K562 (cell line): ENCODE measurements at regions not wholly inside any gene's neighbourhood (a gene's known extent, or its start where the extent isn't known, plus 50 kb on each side); places are given as distances from the start of the nearest gene placed in this dataset.

ENCODE experiments used
- ATAC-seq: fragments of 200-7000 bp; cut with Tn5 transposase; 3 replicates; pipeline ENCODE4 v1.9.1; 2020; ENCODE audit warnings: moderate library complexity
- BruUV-seq: library from RNA; stranded (reverse); fragments of 400-500 nt; replicated peaks from 2 replicates; lab custom pipeline; 2021; lab: Mats Ljungman, UMichigan
- CTCF ChIA-PET: fragments of 300-600 bp; formaldehyde crosslinking; extraction: SDS; loops from one replicate; lab custom pipeline; 2021; ENCODE audit warnings: low intra/inter-chr PET ratio; lab: Yijun Ruan, JAX
- POLR2A ChIA-PET: fragments of 300-600, 350-650 bp; sonication (Branson Sonifier 250); formaldehyde crosslinking; extraction: SDS; loops from one replicate; lab custom pipeline; 2021; ENCODE audit warnings: antibody characterized with exemption, inconsistent platforms; lab: Yijun Ruan, JAX
- DNase-seq, 4 experiments: peaks; one replicate each; pipeline versions ENCODE4 v3.0.0 to v3.0.0-alpha.2; 2011 to 2018; ENCODE audit warnings: low spot score in 3 of 4, mixed read lengths in 3 of 4; ENCODE audit errors: extremely low read depth in 1 of 4
- FAIRE-seq: peaks from 2 replicates; lab custom pipeline; 2011; peaks lifted over from hg19 to GRCh38; lab: Jason Lieb, UNC
- H2AFZ ChIP-seq: 2 replicates; pipeline ENCODE4 v1.6.0; 2011; ENCODE audit warnings: low read depth, low read length, control low read depth, inconsistent platforms
- H3K27ac ChIP-seq: fragments of 200-600 bp; 3 replicates; pipeline ENCODE4 v1.8.0; 2011; ENCODE audit warnings: low read depth, mild to moderate bottlenecking, control low read depth, inconsistent platforms, low read length, moderate library complexity, mixed read lengths; ENCODE audit errors: extremely low read depth
- H3K27me3 ChIP-seq, 2 experiments: fragments of 300-600 bp in 1 of 2; 2 replicates in 1 of 2; 3 replicates in 1 of 2; pipeline versions ENCODE4 v1.6.0 to v1.8.0; 2011; ENCODE audit warnings: inconsistent platforms in 2 of 2, low read length in 2 of 2, mild to moderate bottlenecking in 1 of 2, mixed read lengths in 1 of 2, moderate library complexity in 1 of 2; ENCODE audit not compliant: control insufficient read depth in 2 of 2, insufficient read depth in 2 of 2
- H3K36me3 ChIP-seq: fragments of 300-600 bp; 3 replicates; pipeline ENCODE4 v1.8.0; 2011; ENCODE audit warnings: mild to moderate bottlenecking, low read length, inconsistent platforms; ENCODE audit not compliant: control insufficient read depth, insufficient read depth
- H3K4me1 ChIP-seq, 2 experiments: fragments of 200-600 bp in 1 of 2; replicated peaks in 1 of 2; 2 replicates in 1 of 2; 3 replicates in 1 of 2; pipeline versions ENCODE4 v1.5.1 to v1.8.0; 2011; ENCODE audit warnings: inconsistent platforms in 2 of 2, low read length in 2 of 2, mild to moderate bottlenecking in 1 of 2, mixed read lengths in 1 of 2, moderate library complexity in 1 of 2; ENCODE audit not compliant: control insufficient read depth in 2 of 2, insufficient read depth in 2 of 2
- H3K4me2 ChIP-seq: 2 replicates; pipeline ENCODE4 v1.6.1; 2011; ENCODE audit warnings: low read length, control low read depth, inconsistent platforms, mixed read lengths; ENCODE audit not compliant: insufficient read depth
- H3K4me3 ChIP-seq: fragments of 200-600 bp; sonication (generic), shearing (Covaris generic); 2 replicates; pipeline ENCODE4 v1.5.1; 2016; ENCODE audit warnings: control low read depth, inconsistent platforms
- H3K79me2 ChIP-seq: fragments of 200-600 bp; 3 replicates; pipeline ENCODE4 v1.8.0; 2011; ENCODE audit warnings: low read length, inconsistent platforms; ENCODE audit not compliant: control insufficient read depth, insufficient read depth
- H3K9ac ChIP-seq, 2 experiments: 2 replicates each; pipeline versions ENCODE4 v1.6.0 to v1.6.1; 2011; ENCODE audit warnings: low read depth in 2 of 2, low read length in 2 of 2, control low read depth in 1 of 2, inconsistent platforms in 1 of 2, mild to moderate bottlenecking in 1 of 2, mixed read lengths in 1 of 2; ENCODE audit not compliant: insufficient read depth in 1 of 2
- H3K9me1 ChIP-seq: one replicate; pipeline ENCODE4 v1.6.0; 2011; ENCODE audit warnings: inconsistent platforms, mild to moderate bottlenecking, low read length, moderate library complexity; ENCODE audit not compliant: control insufficient read depth, insufficient read depth
- H3K9me3 ChIP-seq: replicated peaks from 2 replicates; pipeline ENCODE4 v1.5.1; 2011; ENCODE audit warnings: low read depth, low read length, inconsistent platforms; ENCODE audit not compliant: control insufficient read depth, insufficient read depth
- H4K20me1 ChIP-seq: replicated peaks from 2 replicates; pipeline ENCODE4 v1.6.1; 2011; ENCODE audit warnings: low read length, inconsistent platforms, mixed read lengths; ENCODE audit not compliant: control insufficient read depth, insufficient read depth
- ATF7 ChIP-seq: fragments of 450-650 bp; IDR thresholded peaks from 2 replicates; pipeline ENCODE4 v1.7.1; 2014; ENCODE audit warnings: mild to moderate bottlenecking, moderate library complexity
- BDP1 ChIP-seq: IDR thresholded peaks from 3 replicates; pipeline ENCODE4 v1.6.1; 2011; ENCODE audit not compliant: insufficient read length, insufficient read depth
- EZH2 ChIP-seq: IDR thresholded peaks from 2 replicates; pipeline ENCODE4 v1.6.1; 2012; ENCODE audit warnings: low read depth, mild to moderate bottlenecking, inconsistent platforms, low read length, borderline replicate concordance
- FOS ChIP-seq: IDR thresholded peaks from 3 replicates; pipeline ENCODE4 v1.6.1; 2011; ENCODE audit not compliant: insufficient read length; ENCODE audit errors: extremely low read depth
- JUN ChIP-seq, 2 experiments: sonication (generic) in 1 of 2; formaldehyde crosslinking in 1 of 2; IDR thresholded peaks; 2 replicates each; pipeline versions ENCODE4 v1.6.1 to v1.8.0; 2012 to 2022; ENCODE audit warnings: borderline replicate concordance in 2 of 2, mild to moderate bottlenecking in 2 of 2, improper control_type of control experiment in 1 of 2, low read depth in 1 of 2, low read length in 1 of 2, missing genetic modification reagents in 1 of 2
- KDM2B ChIP-seq: fragments of 250-450 bp; sonication (Bioruptor Pico); IDR thresholded peaks from 2 replicates; pipeline ENCODE4 v1.8.0; 2021; ENCODE audit warnings: mild to moderate bottlenecking, moderate library complexity
- KDM5B ChIP-seq: fragments of 200-600 bp; sonication (generic); IDR thresholded peaks from 2 replicates; pipeline ENCODE4 v1.6.1; 2012; ENCODE audit warnings: low read depth, mild to moderate bottlenecking, moderate library complexity, low read length, control low read depth, inconsistent platforms; ENCODE audit not compliant: insufficient replicate concordance
- LARP7 ChIP-seq: fragments of 450-650 bp; IDR thresholded peaks from 2 replicates; pipeline ENCODE4 v1.6.1; 2016
- MBD2 ChIP-seq: sonication (generic); IDR thresholded peaks from 2 replicates; pipeline ENCODE4 v1.6.1; 2016; ENCODE audit warnings: low read depth, borderline replicate concordance
- MYBL2 ChIP-seq, 2 experiments: fragments of 450-650 bp in 1 of 2; sonication (generic) in 1 of 2; formaldehyde crosslinking in 1 of 2; IDR thresholded peaks; 2 replicates each; pipeline versions ENCODE4 v1.6.1 to v1.8.1; 2017 to 2022; ENCODE audit warnings: borderline replicate concordance in 1 of 2, inconsistent platforms in 1 of 2, low read depth in 1 of 2, mild to moderate bottlenecking in 1 of 2, missing genetic modification reagents in 1 of 2, moderate library complexity in 1 of 2
- NBN ChIP-seq: fragments of 450-650 bp; IDR thresholded peaks from 2 replicates; pipeline ENCODE4 v1.6.1; 2016; ENCODE audit warnings: low read depth, mild to moderate bottlenecking
- POLR2AphosphoS2 ChIP-seq: IDR thresholded peaks from 2 replicates; pipeline ENCODE4 v1.6.1; 2012; ENCODE audit warnings: low read length, improper control_type of control experiment
- TCF15 ChIP-seq: fragments of 250-450 bp; sonication (Bioruptor Pico); IDR thresholded peaks from 2 replicates; pipeline ENCODE4 v1.8.0; 2022; ENCODE audit warnings: moderate library complexity, mild to moderate bottlenecking, inconsistent platforms
- ZNF507 ChIP-seq: conservative IDR thresholded peaks from 2 replicates; pipeline ENCODE4 v1.6.1; 2017; ENCODE audit warnings: missing genetic modification characterization, missing compliant biosample characterization
- ZNF699 ChIP-seq: fragments of 250-450 bp; sonication (Bioruptor Pico); IDR thresholded peaks from 2 replicates; pipeline ENCODE4 v1.8.0; 2021; ENCODE audit warnings: mild to moderate bottlenecking, moderate library complexity; ENCODE audit not compliant: insufficient replicate concordance
- ZNF76 ChIP-seq: fragments of 250-450 bp; sonication (Bioruptor Pico); IDR thresholded peaks from 2 replicates; pipeline ENCODE4 v1.4.0; 2020; ENCODE audit warnings: mild to moderate bottlenecking, moderate library complexity, borderline replicate concordance
- ZNF766 ChIP-seq: fragments of 200-800 bp; sonication (Bioruptor generic); conservative IDR thresholded peaks from 2 replicates; pipeline ENCODE4 v1.6.1; 2016; ENCODE audit warnings: missing genetic modification characterization, missing compliant biosample characterization
- ZNF778 ChIP-seq: fragments of 450-650 bp; formaldehyde crosslinking; IDR thresholded peaks from 2 replicates; pipeline ENCODE4 v1.4.0; 2020; ENCODE audit warnings: mild to moderate bottlenecking, moderate library complexity
- WGBS: fragments of 100-300 bp; shearing (Covaris generic); methylation state at CpG from one replicate; pipeline ENCODE4 v1.1.6; 2016; ENCODE audit warnings: low coverage, mixed read lengths; ENCODE audit not compliant: insufficient coverage; ENCODE audit errors: missing lambda C conversion rate; 5-methylcytosine and 5-hydroxymethylcytosine counted together
- in situ Hi-C: fragments of 300-500 bp; cut with MboI; formaldehyde crosslinking; loops from 4 replicates; pipeline ENCODE4 v1.15.0; 2018; ENCODE audit warnings: inconsistent platforms, mixed read lengths
- intact Hi-C: fragments of 100-400 bp; cut with micrococcal nuclease; formaldehyde crosslinking; loops from 2 replicates; pipeline ENCODE4 v1.14.2; 2022
- TF ChIP-seq, protein P1 (sequence below): IDR thresholded peaks from 3 replicates; pipeline ENCODE4 v1.6.1; 2011; ENCODE audit warnings: borderline replicate concordance, mild to moderate bottlenecking, moderate library complexity; ENCODE audit not compliant: insufficient read length; ENCODE audit errors: extremely low read depth

DNA sequence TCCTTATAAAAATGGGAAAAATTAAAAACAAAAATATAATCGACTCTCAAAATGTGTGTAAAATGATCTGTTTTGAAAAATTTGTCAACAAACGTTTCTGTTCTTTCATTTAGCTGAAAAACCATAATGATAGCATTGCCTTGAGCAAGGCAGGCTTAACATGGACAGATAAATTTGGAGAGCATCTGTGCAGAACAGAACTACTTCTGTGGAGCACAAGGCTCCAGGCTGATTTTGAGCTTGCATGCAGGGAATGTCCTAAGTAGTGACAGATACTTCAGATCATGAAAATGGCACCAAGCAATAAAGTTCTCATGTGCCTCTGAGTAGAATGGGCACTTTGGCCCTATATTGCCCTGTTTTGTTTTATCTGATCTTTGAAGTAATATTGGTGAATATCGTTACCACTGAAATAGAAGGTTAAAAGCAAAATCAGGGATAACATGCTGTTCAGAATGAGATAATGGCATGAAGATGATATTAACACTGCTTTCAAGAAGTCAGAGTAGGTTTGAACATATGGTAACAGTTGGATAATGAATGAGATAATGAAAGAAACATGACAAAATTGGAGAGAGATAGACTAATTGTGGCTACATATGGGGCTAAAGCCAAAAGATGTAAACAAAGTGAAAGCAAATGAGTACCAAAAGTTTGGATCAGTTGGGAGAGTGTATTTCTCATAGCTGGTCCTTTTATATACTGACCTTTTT lies 730.5 kb upstream of the CCDC179 start:
- POLR2A ChIA-PET, result no interaction called here
- CTCF ChIA-PET, result no interaction called here
- DNase-seq, result no peak
- TF ChIP-seq MBD2, result no peak
- TF ChIP-seq ZNF766 (CRISPR knock-in tag), result no peak
- TF ChIP-seq JUN (IDR thresholded peaks at IDR 0.05; ENCODE audit: borderline replicate concordance, low read depth, low read length), result no peak
- TF ChIP-seq JUN (CRISPR knock-in tag; IDR thresholded peaks at IDR 0.05; ENCODE audit: borderline replicate concordance), result no peak
- TF ChIP-seq FOS, result no peak
- no peak for TF ChIP-seq KDM2B
- TF ChIP-seq ZNF699 (CRISPR knock-in tag), result no peak
- TF ChIP-seq POLR2AphosphoS2, result no peak
- TF ChIP-seq EZH2, result no peak
- no peak for TF ChIP-seq TCF15 (CRISPR knock-in tag)
- TF ChIP-seq, protein P1, sequence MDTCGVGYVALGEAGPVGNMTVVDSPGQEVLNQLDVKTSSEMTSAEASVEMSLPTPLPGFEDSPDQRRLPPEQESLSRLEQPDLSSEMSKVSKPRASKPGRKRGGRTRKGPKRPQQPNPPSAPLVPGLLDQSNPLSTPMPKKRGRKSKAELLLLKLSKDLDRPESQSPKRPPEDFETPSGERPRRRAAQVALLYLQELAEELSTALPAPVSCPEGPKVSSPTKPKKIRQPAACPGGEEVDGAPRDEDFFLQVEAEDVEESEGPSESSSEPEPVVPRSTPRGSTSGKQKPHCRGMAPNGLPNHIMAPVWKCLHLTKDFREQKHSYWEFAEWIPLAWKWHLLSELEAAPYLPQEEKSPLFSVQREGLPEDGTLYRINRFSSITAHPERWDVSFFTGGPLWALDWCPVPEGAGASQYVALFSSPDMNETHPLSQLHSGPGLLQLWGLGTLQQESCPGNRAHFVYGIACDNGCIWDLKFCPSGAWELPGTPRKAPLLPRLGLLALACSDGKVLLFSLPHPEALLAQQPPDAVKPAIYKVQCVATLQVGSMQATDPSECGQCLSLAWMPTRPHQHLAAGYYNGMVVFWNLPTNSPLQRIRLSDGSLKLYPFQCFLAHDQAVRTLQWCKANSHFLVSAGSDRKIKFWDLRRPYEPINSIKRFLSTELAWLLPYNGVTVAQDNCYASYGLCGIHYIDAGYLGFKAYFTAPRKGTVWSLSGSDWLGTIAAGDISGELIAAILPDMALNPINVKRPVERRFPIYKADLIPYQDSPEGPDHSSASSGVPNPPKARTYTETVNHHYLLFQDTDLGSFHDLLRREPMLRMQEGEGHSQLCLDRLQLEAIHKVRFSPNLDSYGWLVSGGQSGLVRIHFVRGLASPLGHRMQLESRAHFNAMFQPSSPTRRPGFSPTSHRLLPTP, result no peak
- TF ChIP-seq ZNF507 (tag), result no peak
- TF ChIP-seq ZNF76 (CRISPR knock-in tag), result no peak
- no peak for TF ChIP-seq KDM5B
- TF ChIP-seq BDP1, result no peak
- no peak for TF ChIP-seq ZNF778 (CRISPR knock-in tag)
- TF ChIP-seq LARP7, result no peak
- no peak for TF ChIP-seq NBN
- no peak for TF ChIP-seq MYBL2 (IDR thresholded peaks at IDR 0.05; ENCODE audit: low read depth)
- no peak for TF ChIP-seq MYBL2 (CRISPR knock-in tag; IDR thresholded peaks at IDR 0.05; ENCODE audit: borderline replicate concordance)
- no peak for TF ChIP-seq ATF7
- TF ChIP-seq, all 486 proteins: peak for 0
- Histone ChIP-seq H4K20me1 (no peaks in the 10 kb centered on the region), H3K36me3 (no peaks in the 10 kb centered on the region), H2AFZ (no peak overlapping the region), H3K4me1 (no peaks in the 10 kb centered on the region), H3K27me3 (no peaks in the 10 kb centered on the region), H3K27ac (no peak overlapping the region), H3K9ac (no peak overlapping the region), H3K4me3 (no peak overlapping the region), H3K4me2 (no peak overlapping the region), H3K9me3 (peaks cover 2% of the 10 kb centered on the region; the same call in 1 of the 2 replicates), H3K9me1 (no peaks in the 10 kb centered on the region), H3K79me2 (no peaks in the 10 kb centered on the region)
- ATAC-seq (no peak), FAIRE-seq (no peak)
- in situ Hi-C loops (no loop called here), intact Hi-C loops (no loop called here)
- WGBS, result 3% methylated on average over 3 of the region's 3 CpGs
- no TSS peak for BruUV-seq
